CD8-positive, alpha-beta memory T cell (primary cell): ENCODE measurements at regions not wholly inside any gene's neighbourhood (a gene's known extent, or its start where the extent isn't known, plus 50 kb on each side); places are given as distances from the start of the nearest gene placed in this dataset.
A peak's percentile ranks its signal among the peaks of the same experiment; 100 is the strongest.

Experiments used
- CTCF ChIA-PET: fragments of 350-600 bp; sonication (Branson Sonifier 250); formaldehyde crosslinking; loops from one replicate; lab custom pipeline; 2021; ENCODE audit warnings: antibody characterized with exemption; lab: Charles Lee
- POLR2A ChIA-PET: fragments of 350-600 bp; sonication (Branson Sonifier 250); formaldehyde crosslinking; loops from one replicate; lab custom pipeline; 2021; ENCODE audit warnings: antibody characterized with exemption; lab: Charles Lee
- DNase-seq, 5 donors: peaks; one replicate each; pipeline versions ENCODE4 v3.0.0 to v3.0.0-alpha.2; 2020 to 2022; ENCODE audit warnings: mixed read lengths in 1 of 5
- H3K27ac ChIP-seq: one replicate; pipeline ENCODE4 v1.7.0; 2013; ENCODE audit warnings: low read depth, mild to moderate bottlenecking, low read length, moderate library complexity
- H3K27me3 ChIP-seq: 2 replicates; pipeline ENCODE4 v1.7.0; 2013; ENCODE audit warnings: low read length, mild to moderate bottlenecking; ENCODE audit not compliant: insufficient read depth, poor library complexity, severe bottlenecking
- H3K36me3 ChIP-seq: 2 replicates; pipeline ENCODE4 v1.7.0; 2013; ENCODE audit warnings: mild to moderate bottlenecking, low read length, moderate library complexity; ENCODE audit not compliant: insufficient read depth
- H3K4me1 ChIP-seq: 2 replicates; pipeline ENCODE4 v1.7.0; 2013; ENCODE audit warnings: mild to moderate bottlenecking, low read length, moderate library complexity; ENCODE audit not compliant: insufficient read depth
- H3K4me3 ChIP-seq: 2 replicates; pipeline ENCODE4 v1.7.0; 2013; ENCODE audit warnings: mild to moderate bottlenecking, low read length
- H3K9me3 ChIP-seq: 2 replicates; pipeline ENCODE4 v1.7.0; 2013; ENCODE audit warnings: mild to moderate bottlenecking, low read length
- H3K27ac Mint-ChIP-seq, 8 donors: one replicate each; pipeline ENCODE4 v1.8.0; 2020 to 2021; ENCODE audit warnings: mixed read lengths in 8 of 8, mild to moderate bottlenecking in 6 of 8, inconsistent platforms in 3 of 8, moderate library complexity in 3 of 8
- H3K27me3 Mint-ChIP-seq, 2 donors: one replicate each; pipeline ENCODE4 v1.8.0; 2020 to 2021; ENCODE audit warnings: mixed read lengths in 2 of 2, mild to moderate bottlenecking in 1 of 2, moderate library complexity in 1 of 2
- H3K36me3 Mint-ChIP-seq, 3 donors: one replicate each; pipeline ENCODE4 v1.8.0; 2020 to 2021; ENCODE audit warnings: mixed read lengths in 3 of 3, inconsistent platforms in 1 of 3, mild to moderate bottlenecking in 1 of 3
- H3K4me1 Mint-ChIP-seq, 3 donors: one replicate each; pipeline ENCODE4 v1.8.0; 2020 to 2021; ENCODE audit warnings: mixed read lengths in 3 of 3, inconsistent platforms in 1 of 3, mild to moderate bottlenecking in 1 of 3
- H3K4me3 Mint-ChIP-seq, 7 donors: one replicate each; pipeline ENCODE4 v1.8.0; 2020 to 2021; ENCODE audit warnings: mixed read lengths in 7 of 7, mild to moderate bottlenecking in 6 of 7, moderate library complexity in 4 of 7, inconsistent platforms in 2 of 7
- H3K9me3 Mint-ChIP-seq, 5 donors: one replicate each; pipeline ENCODE4 v1.8.0; 2020 to 2022; ENCODE audit warnings: mixed read lengths in 5 of 5, mild to moderate bottlenecking in 3 of 5, moderate library complexity in 2 of 5, inconsistent platforms in 1 of 5

DNA sequence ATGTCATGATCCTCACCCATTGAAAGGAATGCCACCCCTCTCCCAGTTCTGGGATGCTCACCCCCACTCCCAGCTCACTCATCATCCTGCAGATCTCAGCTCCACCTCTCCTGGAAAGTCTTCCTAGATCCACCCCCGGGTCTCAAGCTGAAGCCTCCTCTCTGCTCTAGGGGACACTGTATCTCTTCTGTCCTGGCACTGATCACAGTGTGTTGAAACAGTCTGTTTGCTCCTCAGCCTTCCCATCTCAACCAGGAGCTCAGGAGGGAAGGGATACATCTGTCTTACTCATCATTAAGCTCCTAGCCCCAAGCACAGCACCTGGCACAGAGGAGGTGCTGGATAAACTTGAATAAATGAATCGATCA is 80.1 kb downstream of the MRPL14 start:
- Histone ChIP-seq H3K9me3 (no peaks in the 10 kb centered on the region), H3K27ac (no peak overlapping the region), H3K4me1 (no peaks in the 10 kb centered on the region), H3K36me3 (no peaks in the 10 kb centered on the region), H3K27me3 (no peaks in the 10 kb centered on the region), H3K4me3 (no peak overlapping the region)
- Mint-ChIP-seq H3K9me3 (no peaks in the 10 kb centered on the region), H3K4me1 (no peaks in the 10 kb centered on the region), H3K4me3 (no peak overlapping the region), H3K27me3 (peaks cover 9 to 18% of the 10 kb centered on the region in 2 donors), H3K27ac (peak overlapping the region in 1 of 8 donors; percentile 16), H3K36me3 (no peaks in the 10 kb centered on the region)
- POLR2A ChIA-PET: interaction anchor here (0.6 kb wide), 1 partner anchor 283 kb away, joined by 3 read pairs; no protein-coding TSS in a partner anchor
- DNase-seq: peak in 1 of 5 donors; percentile 14
- CTCF ChIA-PET: no interaction called here

DNA sequence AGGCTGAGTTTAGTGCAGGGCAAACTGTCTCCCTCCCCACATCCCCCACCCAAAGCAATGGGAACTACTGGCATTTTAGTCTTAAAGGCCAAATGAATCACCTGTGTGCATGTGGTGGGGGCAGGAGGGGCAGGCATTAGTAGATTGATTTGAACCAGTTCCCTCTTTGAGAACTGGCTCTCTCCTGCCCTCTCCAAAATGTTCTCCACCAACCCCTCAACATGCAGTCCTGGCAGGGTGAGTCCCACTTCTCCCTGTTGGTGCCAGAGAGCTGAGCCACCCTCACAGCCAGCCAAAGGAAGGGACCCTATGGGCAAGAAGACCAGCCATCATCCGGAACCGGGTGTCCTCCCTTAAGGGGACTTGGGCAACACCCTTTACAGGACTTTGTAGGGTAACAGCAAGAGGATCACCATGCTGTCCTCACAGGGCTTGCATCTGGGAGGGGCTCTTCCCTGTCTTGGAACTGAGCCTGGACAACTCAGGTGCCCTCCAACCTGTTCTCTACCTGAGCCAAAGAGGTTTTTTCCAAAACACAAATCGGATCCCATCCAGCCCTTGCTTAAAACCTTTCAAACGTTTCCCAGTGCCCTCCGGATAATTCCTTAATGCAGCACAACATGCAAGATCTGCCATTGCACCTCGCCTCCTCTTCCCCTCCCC is 80.6 kb downstream of the MRPL14 start:
- Histone ChIP-seq H3K36me3 (no peaks in the 10 kb centered on the region), H3K4me1 (no peaks in the 10 kb centered on the region), H3K27ac (no peak overlapping the region), H3K4me3 (no peak overlapping the region), H3K27me3 (no peaks in the 10 kb centered on the region), H3K9me3 (no peaks in the 10 kb centered on the region)
- CTCF ChIA-PET: no interaction called here
- Mint-ChIP-seq H3K4me3 (no peak overlapping the region), H3K36me3 (no peaks in the 10 kb centered on the region), H3K27me3 (peaks cover 6 to 18% of the 10 kb centered on the region in 2 donors), H3K9me3 (no peaks in the 10 kb centered on the region), H3K27ac (peak overlapping the region in 1 of 8 donors; percentile 16), H3K4me1 (no peaks in the 10 kb centered on the region)
- POLR2A ChIA-PET: interaction anchor here (0.7 kb wide), 1 partner anchor 401 kb away, joined by 4 read pairs; no protein-coding TSS in a partner anchor
- DNase-seq: peak in 1 of 5 donors; percentile 20

- CTCF ChIA-PET: no interaction called here
- no peaks in the 10 kb centered on the region for H3K4me1 Mint-ChIP-seq
- no peaks in the 10 kb centered on the region for H3K4me1 ChIP-seq
These were observed 81.6 kb downstream of the MRPL14 start for GRCh38 chr6:44045672-44046015.

GRCh38 chr6:44044940-44045671 is 82.1 kb downstream of the MRPL14 start:
- Mint-ChIP-seq H3K27ac (no peak overlapping the region), H3K9me3 (no peaks in the 10 kb centered on the region), H3K27me3 (peaks cover 8 to 12% of the 10 kb centered on the region in 2 donors), H3K4me1 (no peaks in the 10 kb centered on the region), H3K4me3 (no peak overlapping the region), H3K36me3 (no peaks in the 10 kb centered on the region)
- H3K27ac ChIP-seq: no peak overlapping the region
- no peaks in the 10 kb centered on the region for H3K36me3 ChIP-seq
- no peaks in the 10 kb centered on the region for H3K9me3 ChIP-seq
- no peak overlapping the region for H3K4me3 ChIP-seq
- H3K27me3 ChIP-seq: no peaks in the 10 kb centered on the region
- ChIA-PET CTCF (no interaction called here), POLR2A (no interaction called here)
- DNase-seq: no peak
- no peaks in the 10 kb centered on the region for H3K4me1 ChIP-seq

More at GRCh38 chr6:44045672-44046015, 81.6 kb downstream of the MRPL14 start:
- POLR2A ChIA-PET: no interaction called here
- H3K9me3 ChIP-seq: no peaks in the 10 kb centered on the region
- H3K27ac ChIP-seq: no peak overlapping the region
- peak in 1 of 5 donors; percentile 42 for DNase-seq
- no peaks in the 10 kb centered on the region for H3K9me3 Mint-ChIP-seq
- H3K36me3 ChIP-seq: no peaks in the 10 kb centered on the region
- H3K4me3 Mint-ChIP-seq: no peak overlapping the region
- H3K27me3 Mint-ChIP-seq: peaks cover 6 to 17% of the 10 kb centered on the region in 2 donors
- H3K27ac Mint-ChIP-seq: no peak overlapping the region
- H3K4me3 ChIP-seq: no peak overlapping the region
- H3K27me3 ChIP-seq: no peaks in the 10 kb centered on the region
- H3K36me3 Mint-ChIP-seq: no peaks in the 10 kb centered on the region

DNA sequence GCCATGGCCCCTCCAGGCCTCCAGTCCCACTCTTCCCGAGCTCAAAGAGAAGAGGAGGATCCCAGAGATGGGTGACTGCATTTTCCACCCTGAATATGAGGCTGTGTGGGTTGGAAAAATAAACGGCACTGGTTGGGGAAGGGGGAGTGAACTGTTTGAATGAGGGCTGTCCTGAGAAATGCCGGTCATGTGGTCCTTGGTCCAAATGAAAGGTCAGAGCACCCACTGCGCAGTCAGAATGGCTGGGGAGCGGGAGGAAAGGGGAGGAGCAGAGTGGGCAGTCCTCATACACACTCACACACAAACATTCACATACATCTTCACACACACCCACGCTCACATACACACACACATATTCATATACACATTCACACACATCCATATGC is 83.1 kb downstream of the MRPL14 start:
- ChIA-PET CTCF (no interaction called here), POLR2A (no interaction called here)
- peak in 1 of 5 donors; percentile 7 for DNase-seq
- Mint-ChIP-seq H3K4me3 (no peak overlapping the region), H3K4me1 (no peaks in the 10 kb centered on the region), H3K9me3 (no peaks in the 10 kb centered on the region), H3K36me3 (no peaks in the 10 kb centered on the region), H3K27me3 (peaks cover 8 to 10% of the 10 kb centered on the region in 2 donors), H3K27ac (no peak overlapping the region)
- H3K4me3 ChIP-seq: no peak overlapping the region
- H3K27me3 ChIP-seq: no peaks in the 10 kb centered on the region
- H3K36me3 ChIP-seq: no peaks in the 10 kb centered on the region
- H3K9me3 ChIP-seq: no peaks in the 10 kb centered on the region
- H3K4me1 ChIP-seq: no peaks in the 10 kb centered on the region
- peak overlapping the region; percentile 72 for H3K27ac ChIP-seq

GRCh38 chr6:44043479-44044153 is 83.6 kb downstream of the MRPL14 start:
- Histone ChIP-seq H3K36me3 (no peaks in the 10 kb centered on the region), H3K27me3 (no peaks in the 10 kb centered on the region), H3K4me3 (no peak overlapping the region), H3K9me3 (no peaks in the 10 kb centered on the region), H3K27ac (peak overlapping the region; percentile 72), H3K4me1 (no peaks in the 10 kb centered on the region)
- H3K9me3 Mint-ChIP-seq: no peaks in the 10 kb centered on the region
- peak in 1 of 5 donors; percentile 16 for DNase-seq
- no peak overlapping the region for H3K4me3 Mint-ChIP-seq
- POLR2A ChIA-PET: no interaction called here
- H3K4me1 Mint-ChIP-seq: no peaks in the 10 kb centered on the region
- H3K27ac Mint-ChIP-seq: no peak overlapping the region
- H3K27me3 Mint-ChIP-seq: peaks cover 9% of the 10 kb centered on the region in 2 donors
- CTCF ChIA-PET: no interaction called here
- H3K36me3 Mint-ChIP-seq: no peaks in the 10 kb centered on the region

DNA sequence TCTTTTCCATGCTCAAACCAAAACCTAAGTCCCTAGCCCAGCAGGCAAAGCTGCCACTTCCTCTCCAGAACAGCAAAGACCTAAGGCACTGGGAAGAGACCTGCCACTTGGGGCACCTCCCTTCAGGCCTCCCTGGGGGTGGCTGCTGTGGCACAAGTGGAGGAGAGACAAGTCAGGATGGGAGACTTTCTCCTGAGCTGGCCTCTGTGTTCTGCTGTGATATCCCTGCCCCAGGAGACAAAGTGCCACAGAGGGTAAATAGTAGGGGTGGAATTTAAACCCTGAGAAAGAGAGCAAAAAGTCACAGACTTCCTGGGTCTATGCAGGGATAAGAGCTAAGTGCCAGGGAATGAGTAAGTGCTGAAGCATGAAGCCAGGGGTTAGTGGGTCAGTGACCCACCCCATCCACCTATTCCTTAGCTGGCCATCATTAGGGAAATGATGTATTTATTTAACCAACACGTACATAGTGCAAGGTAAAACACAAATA is 84.2 kb downstream of the MRPL14 start:
- Mint-ChIP-seq H3K27me3 (peaks cover 9 to 12% of the 10 kb centered on the region in 2 donors), H3K4me1 (no peaks in the 10 kb centered on the region), H3K27ac (no peak overlapping the region), H3K36me3 (no peaks in the 10 kb centered on the region), H3K9me3 (no peaks in the 10 kb centered on the region), H3K4me3 (no peak overlapping the region)
- Histone ChIP-seq H3K36me3 (no peaks in the 10 kb centered on the region), H3K27me3 (no peaks in the 10 kb centered on the region), H3K9me3 (no peaks in the 10 kb centered on the region), H3K27ac (peak overlapping the region; percentile 72), H3K4me3 (no peak overlapping the region), H3K4me1 (no peaks in the 10 kb centered on the region)
- DNase-seq: peak in 1 of 5 donors; percentile 39
- ChIA-PET POLR2A (no interaction called here), CTCF (no interaction called here)
